ENCODE measurements at regions not wholly inside any gene's neighbourhood (a gene's known extent, or its start where the extent isn't known, plus 50 kb on each side); places are given as distances from the start of the nearest gene placed in this dataset.

DNA sequence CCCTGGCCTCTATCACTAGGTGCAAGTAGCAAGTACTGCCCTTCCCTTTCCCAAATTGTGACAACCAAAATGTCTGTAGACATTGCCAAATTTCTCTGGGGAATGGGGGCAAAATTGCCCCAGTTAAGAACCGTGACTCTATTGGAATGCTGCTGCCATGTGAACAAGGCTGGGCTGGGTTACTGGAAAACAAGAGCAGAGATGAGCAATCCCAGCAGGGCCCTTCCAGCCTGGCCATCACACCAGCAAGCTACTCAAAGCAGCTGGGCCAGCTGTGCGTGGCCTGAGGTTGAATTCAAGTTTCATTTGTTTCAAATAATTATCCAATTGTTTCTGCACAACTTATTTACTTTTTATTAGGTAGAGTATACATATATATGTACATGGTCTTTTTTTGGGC, 103.4 kb upstream of the PKP2 start:
- no peaks in the 10 kb centered on the region for H3K79me2 ChIP-seq (ENCODE audit: control insufficient read depth, insufficient read depth, low read length)
- intact Hi-C loops (cut with micrococcal nuclease) (no loop called here), dilution Hi-C loops (cut with MboI; ENCODE audit: extremely low pct_ligation_motif_present, low sequenced_read_pairs) (no loop called here)
- no peaks in the 10 kb centered on the region for H4K20me1 ChIP-seq (replicated peaks; ENCODE audit: control insufficient read depth, extremely low read depth, insufficient read depth, low read length)
- no peaks in the 10 kb centered on the region for H3K9me1 ChIP-seq (replicated peaks; ENCODE audit: control insufficient read depth, extremely low read depth, insufficient read depth, low read length)
- H3K9ac ChIP-seq (replicated peaks; ENCODE audit: extremely low read depth, insufficient read depth, low read length): no peak overlapping the region
- DNase-seq (ENCODE audit: low read depth, low spot score) (no peak), FAIRE-seq (no peak)
- H2AFZ ChIP-seq (ENCODE audit: low read depth, low read length): no peak overlapping the region
- no peak overlapping the region for H3K4me2 ChIP-seq (ENCODE audit: insufficient read depth, low read length)
- ChIA-PET POLR2A (no interaction called here), CTCF (no interaction called here)
- no peaks in the 10 kb centered on the region for H3K4me1 ChIP-seq (ENCODE audit: control insufficient read depth, extremely low read depth, insufficient read depth, low read length)
- H3K36me3 ChIP-seq (ENCODE audit: control insufficient read depth in 2 of 2, extremely low read depth in 1 of 2, insufficient read depth in 2 of 2, low read length in 2 of 2): no peaks in the 10 kb centered on the region
- no peak overlapping the region for H3K27ac ChIP-seq (ENCODE audit: insufficient read depth, low read depth, low read length)
- no peak overlapping the region for H3K4me3 ChIP-seq (replicated peaks in 1 of 3; ENCODE audit: insufficient read depth in 1 of 3, low read depth in 1 of 3, low read length in 3 of 3)
- no peaks in the 10 kb centered on the region for H3K9me3 ChIP-seq (replicated peaks; ENCODE audit: control insufficient read depth, insufficient read depth, low read length)
- no TSS peak for BruUV-seq (replicated peaks)
- no peaks in the 10 kb centered on the region for H3K27me3 ChIP-seq (ENCODE audit: control insufficient read depth in 2 of 2, insufficient read depth in 2 of 2, low read length in 2 of 2)
- TF ChIP-seq POLR2AphosphoS5 (IDR thresholded peaks at IDR 0.05; ENCODE audit: insufficient read depth, low read depth, low read length) (no peak), GATA2 (IDR thresholded peaks at IDR 0.05; ENCODE audit: insufficient read depth, insufficient read length, low read depth, low read length) (no peak), JUN (IDR thresholded peaks at IDR 0.05; ENCODE audit: borderline replicate concordance, insufficient read depth, insufficient read length, low read depth) (no peak), EZH2 (IDR thresholded peaks at IDR 0.05; ENCODE audit: borderline replicate concordance, low read depth, low read length, severe bottlenecking) (no peak), FOS (IDR thresholded peaks at IDR 0.05; ENCODE audit: borderline replicate concordance, insufficient read depth, low read length) (no peak), CTCF (IDR thresholded peaks at IDR 0.05; ENCODE audit: extremely low read depth in 1 of 2, insufficient read depth in 1 of 2, low read depth in 1 of 2, low read length in 2 of 2) (no peak), MYC (IDR thresholded peaks at IDR 0.05; ENCODE audit: low read depth, low read length) (no peak), POLR2A (IDR thresholded peaks at IDR 0.05; ENCODE audit: low read depth, low read length) (no peak)
- TF ChIP-seq, protein P1, sequence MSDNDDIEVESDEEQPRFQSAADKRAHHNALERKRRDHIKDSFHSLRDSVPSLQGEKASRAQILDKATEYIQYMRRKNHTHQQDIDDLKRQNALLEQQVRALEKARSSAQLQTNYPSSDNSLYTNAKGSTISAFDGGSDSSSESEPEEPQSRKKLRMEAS (IDR thresholded peaks at IDR 0.05; ENCODE audit: insufficient read depth, insufficient read length): no peak
